Left ventricle myocardium inferior (tissue), 1 donor: ENCODE measurements at regions not wholly inside any gene's neighbourhood (a gene's known extent, or its start where the extent isn't known, plus 50 kb on each side); places are given as distances from the start of the nearest gene placed in this dataset.

ENCODE experiments used
- DNase-seq: peaks from one replicate; pipeline ENCODE4 v3.0.0-alpha.2; 2020
- H3K27ac ChIP-seq: fragments of 200-600 bp; replicated peaks from 2 replicates; pipeline ENCODE4 v1.8.0; 2021
- H3K27me3 ChIP-seq: fragments of 200-600 bp; 2 replicates; pipeline ENCODE4 v1.8.0; 2021; ENCODE audit warnings: low read depth
- H3K36me3 ChIP-seq: fragments of 200-600 bp; 2 replicates; pipeline ENCODE4 v1.8.0; 2021
- H3K4me1 ChIP-seq: fragments of 200-600 bp; 2 replicates; pipeline ENCODE4 v1.8.0; 2021
- H3K4me3 ChIP-seq: fragments of 200-600 bp; 2 replicates; pipeline ENCODE4 v1.8.0; 2021; ENCODE audit warnings: mild to moderate bottlenecking, moderate library complexity
- H3K9me3 ChIP-seq: fragments of 200-600 bp; replicated peaks from 2 replicates; pipeline ENCODE4 v1.8.0; 2021
- CTCF ChIP-seq: fragments of 200-600 bp; IDR thresholded peaks from 2 replicates; pipeline ENCODE4 v1.8.0; 2021; ENCODE audit warnings: antibody characterized with exemption, mild to moderate bottlenecking, borderline replicate concordance
- intact Hi-C: fragments of 100-400 bp; cut with micrococcal nuclease; formaldehyde crosslinking; loops from one replicate; pipeline ENCODE4 v1.11.0; 2022
- donor health status: DM: no; HTN: yes; CAD: no; lungs with severe emphysema.

DNA sequence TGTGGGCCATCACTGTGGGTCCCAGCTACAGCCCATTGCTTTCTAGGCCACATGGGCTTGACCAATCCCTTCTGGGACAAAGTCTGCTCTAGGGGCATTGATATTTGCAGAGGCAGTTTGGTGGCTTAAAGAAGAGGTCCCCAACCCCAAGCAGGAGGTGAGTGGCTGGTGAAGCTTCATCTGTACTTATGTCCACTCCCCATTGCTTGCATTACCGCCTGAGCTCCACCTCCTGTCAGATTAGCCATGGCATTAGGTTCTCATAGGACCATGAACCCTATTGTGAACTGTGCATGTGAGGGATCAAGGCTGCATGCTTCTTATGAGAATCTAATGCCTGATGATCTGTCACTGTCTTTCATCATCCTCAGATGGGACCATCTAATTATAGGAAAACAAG, 54.4 kb upstream of the CADM1 start:
- H3K36me3 ChIP-seq = no peaks in the 10 kb centered on the region
- DNase-seq = no peak
- no peaks in the 10 kb centered on the region for H3K27me3 ChIP-seq
- no peak overlapping the region for H3K4me3 ChIP-seq
- H3K27ac ChIP-seq = no peak overlapping the region
- TF ChIP-seq CTCF = no peak
- H3K9me3 ChIP-seq = no peaks in the 10 kb centered on the region
- intact Hi-C loops = no loop called here
- H3K4me1 ChIP-seq = peaks cover 8% of the 10 kb centered on the region

DNA sequence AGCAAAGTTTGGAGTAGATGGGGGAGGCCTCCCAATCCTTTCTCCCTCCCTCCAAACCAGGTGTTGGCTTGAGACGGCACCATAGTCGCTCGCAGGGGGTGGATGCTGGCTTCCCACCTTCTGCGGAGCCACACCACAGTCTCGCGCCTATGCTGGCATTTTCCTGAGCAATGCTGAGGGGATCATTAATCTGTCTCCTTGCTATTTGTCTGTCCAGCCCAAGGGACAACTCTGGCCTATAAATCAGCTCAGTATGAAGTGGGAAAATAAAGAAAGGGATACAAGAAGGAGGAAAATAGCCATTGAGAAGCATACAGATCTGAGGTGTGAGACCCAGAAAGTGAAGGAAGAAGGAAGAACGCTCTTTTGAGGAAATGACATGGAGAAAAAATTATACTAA, 53.5 kb upstream of the CADM1 start:
- intact Hi-C loops = no loop called here
- Histone ChIP-seq H3K36me3 (no peaks in the 10 kb centered on the region), H3K27ac (no peak overlapping the region), H3K4me1 (peaks cover 8% of the 10 kb centered on the region), H3K27me3 (no peaks in the 10 kb centered on the region), H3K4me3 (no peak overlapping the region), H3K9me3 (no peaks in the 10 kb centered on the region)
- TF ChIP-seq CTCF = no peak
- no peak for DNase-seq

DNA sequence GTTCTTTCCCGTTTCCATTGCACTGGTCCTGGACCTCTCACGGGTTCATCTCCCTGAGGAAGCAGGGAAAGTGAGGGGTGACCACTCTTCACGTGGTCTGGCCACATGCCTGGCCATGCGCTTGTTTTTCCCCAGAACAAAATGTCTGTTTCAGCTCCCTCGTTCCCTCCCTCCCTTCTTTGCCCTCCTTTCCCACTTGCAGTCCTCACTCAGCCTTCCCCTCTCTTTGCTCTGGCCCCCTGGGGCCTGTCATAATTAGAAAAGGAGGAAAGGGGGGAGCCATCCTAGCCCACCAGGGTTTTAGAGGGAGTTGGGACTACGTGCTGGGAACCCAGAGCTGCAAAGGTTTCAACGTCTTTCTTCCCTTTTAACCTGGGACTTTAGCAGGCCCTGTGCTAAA, 52.8 kb upstream of the CADM1 start:
- Histone ChIP-seq H3K4me1 (peaks cover 8% of the 10 kb centered on the region), H3K9me3 (no peaks in the 10 kb centered on the region), H3K27ac (no peak overlapping the region), H3K4me3 (no peak overlapping the region), H3K27me3 (no peaks in the 10 kb centered on the region), H3K36me3 (no peaks in the 10 kb centered on the region)
- DNase-seq = no peak
- intact Hi-C loops = no loop called here
- no peak for TF ChIP-seq CTCF

DNA sequence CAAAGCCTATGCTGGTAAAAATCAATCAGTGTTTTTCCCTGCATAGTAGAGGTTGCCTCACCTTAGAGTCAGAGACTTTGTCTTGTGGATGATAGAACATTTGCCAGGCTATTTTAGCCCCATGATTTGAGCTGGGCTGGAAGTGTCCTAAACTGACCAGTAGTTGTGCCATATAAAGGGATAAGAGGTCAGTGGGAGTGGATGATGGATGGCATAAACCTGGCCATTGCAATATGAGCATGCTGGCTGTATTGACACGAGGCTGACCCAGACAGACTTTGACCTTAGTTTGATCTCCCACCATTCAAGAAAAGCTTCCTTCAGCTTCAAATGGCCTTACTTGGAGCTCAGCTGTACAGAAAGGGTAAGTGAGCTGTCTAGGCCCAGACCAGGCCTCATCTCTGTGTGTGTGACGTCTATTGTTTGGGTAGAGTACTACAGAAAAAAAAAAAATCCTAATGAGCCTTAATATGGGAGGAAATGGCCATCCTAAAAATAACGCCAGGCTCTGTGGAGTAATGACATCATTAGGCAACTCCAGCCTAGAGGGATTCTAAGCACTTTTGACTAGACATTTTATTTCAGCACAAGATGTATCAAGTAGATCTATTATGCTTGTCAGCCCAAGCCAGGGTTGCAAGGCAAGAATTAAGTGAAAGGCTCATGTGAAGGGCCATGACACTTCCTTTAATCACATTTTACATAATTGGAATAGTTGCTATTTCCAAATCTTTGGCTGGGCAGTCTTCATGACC, 51.3 kb upstream of the CADM1 start:
- intact Hi-C loops = no loop called here
- H3K9me3 ChIP-seq = no peaks in the 10 kb centered on the region
- no peak for TF ChIP-seq CTCF
- no peak for DNase-seq
- H3K27ac ChIP-seq = no peak overlapping the region
- no peaks in the 10 kb centered on the region for H3K27me3 ChIP-seq
- no peaks in the 10 kb centered on the region for H3K36me3 ChIP-seq
- no peak overlapping the region for H3K4me3 ChIP-seq
- H3K4me1 ChIP-seq = peaks cover 8% of the 10 kb centered on the region
